MCF 10A (cell line): ENCODE measurements at regions not wholly inside any gene's neighbourhood (a gene's known extent, or its start where the extent isn't known, plus 50 kb on each side); places are given as distances from the start of the nearest gene placed in this dataset.

Source experiments
- BruUV-seq: library from RNA; stranded (reverse); fragments of 400-500 nt; replicated peaks from 2 replicates; lab custom pipeline; 2021; lab: Mats Ljungman, UMichigan
- CTCF ChIA-PET: fragments of 300-600 bp; sonication (Branson Sonifier 250); formaldehyde crosslinking; extraction: SDS; loops from one replicate; lab custom pipeline; 2021; ENCODE audit warnings: antibody characterized with exemption, inconsistent platforms; lab: Yijun Ruan, JAX
- POLR2A ChIA-PET: fragments of 300-600, 350-650 bp; sonication (Branson Sonifier 250); formaldehyde crosslinking; extraction: SDS; loops from one replicate; lab custom pipeline; 2020; ENCODE audit warnings: antibody characterized with exemption, inconsistent platforms; lab: Yijun Ruan, JAX
- DNase-seq: peaks from one replicate; pipeline ENCODE4 v3.0.0-alpha.2; 2018; ENCODE audit not compliant: unreplicated experiment
- H3K27ac Mint-ChIP-seq: one replicate; pipeline ENCODE4 v1.8.0; 2022; ENCODE audit warnings: mild to moderate bottlenecking, low read depth, mixed read lengths; ENCODE audit not compliant: unreplicated experiment
- H3K27me3 Mint-ChIP-seq: one replicate; pipeline ENCODE4 v1.8.0; 2022; ENCODE audit warnings: mixed read lengths; ENCODE audit not compliant: insufficient read depth, unreplicated experiment
- H3K36me3 Mint-ChIP-seq: one replicate; pipeline ENCODE4 v1.8.0; 2022; ENCODE audit warnings: mild to moderate bottlenecking, moderate library complexity, mixed read lengths; ENCODE audit not compliant: insufficient read depth, unreplicated experiment
- H3K4me1 Mint-ChIP-seq: one replicate; pipeline ENCODE4 v1.8.0; 2022; ENCODE audit warnings: mixed read lengths; ENCODE audit not compliant: insufficient read depth, unreplicated experiment
- H3K4me3 Mint-ChIP-seq: one replicate; pipeline ENCODE4 v1.8.0; 2022; ENCODE audit warnings: mild to moderate bottlenecking, moderate library complexity, mixed read lengths; ENCODE audit not compliant: unreplicated experiment
- H3K9me3 Mint-ChIP-seq: one replicate; pipeline ENCODE4 v1.8.0; 2022; ENCODE audit warnings: mixed read lengths; ENCODE audit not compliant: unreplicated experiment
- intact Hi-C: fragments of 100-400 bp; cut with micrococcal nuclease; formaldehyde crosslinking; loops from 2 replicates; pipeline ENCODE4 v1.14.1; 2022
- TF ChIP-seq, protein P1 (sequence below): fragments of 200-600 bp; IDR thresholded peaks from one replicate; pipeline ENCODE4 v1.8.0; 2022; ENCODE audit warnings: antibody characterized with exemption, mild to moderate bottlenecking; ENCODE audit not compliant: unreplicated experiment

DNA sequence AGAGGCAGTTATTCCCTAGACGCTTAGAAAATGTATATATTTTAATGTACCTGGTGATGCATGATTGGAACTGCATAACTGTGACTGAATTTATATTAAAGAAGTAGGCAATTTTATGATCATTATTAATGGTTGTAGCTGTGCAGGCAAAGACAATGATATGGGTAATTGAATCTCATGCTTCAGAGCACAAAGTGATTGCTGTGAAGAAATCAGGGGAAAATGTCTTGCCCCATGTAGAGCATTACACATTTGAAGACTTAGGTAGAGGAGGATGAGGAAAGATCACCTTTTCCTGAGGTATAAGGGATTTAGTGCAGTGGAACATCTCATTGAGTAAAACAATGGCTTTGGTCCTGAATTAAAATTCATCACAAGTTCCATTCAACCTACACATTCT lies 246.8 kb upstream of the DCC start:
- Mint-ChIP-seq H3K27ac (no peak overlapping the region), H3K36me3 (no peaks in the 10 kb centered on the region), H3K4me1 (no peaks in the 10 kb centered on the region), H3K9me3 (no peaks in the 10 kb centered on the region), H3K27me3 (no peaks in the 10 kb centered on the region), H3K4me3 (no peak overlapping the region)
- no TSS peak for BruUV-seq
- no peak for DNase-seq
- ChIA-PET POLR2A (no interaction called here), CTCF (interaction anchor here (0.6 to 1.1 kb wide), 2 partner anchors 9 to 984 kb away, joined by 3 read pairs; no protein-coding TSS in a partner anchor)
- intact Hi-C loops = no loop called here
- TF ChIP-seq, protein P1, sequence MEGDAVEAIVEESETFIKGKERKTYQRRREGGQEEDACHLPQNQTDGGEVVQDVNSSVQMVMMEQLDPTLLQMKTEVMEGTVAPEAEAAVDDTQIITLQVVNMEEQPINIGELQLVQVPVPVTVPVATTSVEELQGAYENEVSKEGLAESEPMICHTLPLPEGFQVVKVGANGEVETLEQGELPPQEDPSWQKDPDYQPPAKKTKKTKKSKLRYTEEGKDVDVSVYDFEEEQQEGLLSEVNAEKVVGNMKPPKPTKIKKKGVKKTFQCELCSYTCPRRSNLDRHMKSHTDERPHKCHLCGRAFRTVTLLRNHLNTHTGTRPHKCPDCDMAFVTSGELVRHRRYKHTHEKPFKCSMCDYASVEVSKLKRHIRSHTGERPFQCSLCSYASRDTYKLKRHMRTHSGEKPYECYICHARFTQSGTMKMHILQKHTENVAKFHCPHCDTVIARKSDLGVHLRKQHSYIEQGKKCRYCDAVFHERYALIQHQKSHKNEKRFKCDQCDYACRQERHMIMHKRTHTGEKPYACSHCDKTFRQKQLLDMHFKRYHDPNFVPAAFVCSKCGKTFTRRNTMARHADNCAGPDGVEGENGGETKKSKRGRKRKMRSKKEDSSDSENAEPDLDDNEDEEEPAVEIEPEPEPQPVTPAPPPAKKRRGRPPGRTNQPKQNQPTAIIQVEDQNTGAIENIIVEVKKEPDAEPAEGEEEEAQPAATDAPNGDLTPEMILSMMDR = no peak

DNA sequence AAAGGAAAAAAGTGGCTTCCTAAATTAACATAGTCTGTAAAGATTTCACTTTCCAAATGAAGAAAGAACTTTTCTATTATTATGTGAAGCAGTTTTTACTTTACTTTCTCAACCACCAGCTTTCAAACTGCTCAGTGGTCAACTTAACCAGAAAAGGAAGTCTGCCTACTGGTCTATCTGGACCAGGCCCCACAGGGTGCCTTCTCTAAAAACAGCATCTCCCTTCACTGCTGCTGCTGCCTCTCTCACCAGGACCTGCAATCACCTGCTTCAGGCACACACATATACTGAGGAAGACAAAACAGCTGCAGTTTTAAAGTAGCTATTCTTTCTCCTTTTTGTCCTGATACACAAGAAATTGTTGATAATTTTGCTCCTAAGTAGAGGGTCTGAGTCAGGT lies 221.3 kb upstream of the DCC start:
- H3K4me3 Mint-ChIP-seq = no peak overlapping the region
- DNase-seq = no peak
- TF ChIP-seq, protein P1 = no peak
- ChIA-PET CTCF (no interaction called here), POLR2A (no interaction called here)
- no peak overlapping the region for H3K27ac Mint-ChIP-seq
- BruUV-seq = no TSS peak
- H3K27me3 Mint-ChIP-seq = no peaks in the 10 kb centered on the region
- H3K4me1 Mint-ChIP-seq = no peaks in the 10 kb centered on the region
- no peaks in the 10 kb centered on the region for H3K9me3 Mint-ChIP-seq
- H3K36me3 Mint-ChIP-seq = no peaks in the 10 kb centered on the region
- intact Hi-C loops = no loop called here

DNA sequence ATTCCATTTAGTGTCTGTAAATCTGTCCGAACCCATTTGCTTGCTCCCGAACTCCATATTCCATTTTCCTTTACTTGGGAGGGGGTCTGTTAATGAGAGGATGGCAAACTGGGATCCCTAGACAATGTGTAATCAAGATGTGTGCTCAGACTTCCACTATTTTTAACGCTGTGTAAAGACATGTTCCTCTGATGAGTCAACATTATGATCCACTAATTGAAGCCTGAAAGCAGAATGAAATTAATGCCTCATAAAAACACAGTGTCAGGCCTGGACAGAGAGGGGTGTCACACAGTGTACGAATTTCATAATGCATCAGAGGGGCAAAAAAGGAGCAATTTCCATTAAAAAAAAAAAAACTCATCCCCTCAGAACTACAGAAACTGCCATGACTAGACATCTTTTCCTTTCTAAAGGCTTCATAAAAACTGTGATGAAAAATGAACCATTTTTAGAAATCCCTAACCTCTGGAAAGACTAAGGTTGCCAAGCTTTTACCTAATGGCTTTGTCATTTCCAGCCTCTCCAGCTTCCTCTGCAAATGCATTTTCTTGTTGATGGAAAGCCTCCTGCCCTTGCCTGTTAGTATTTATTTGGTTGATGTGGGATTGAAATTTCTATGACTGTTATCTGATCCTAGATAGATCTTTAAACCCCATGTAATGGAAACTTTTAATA lies 209.2 kb upstream of the DCC start:
- Mint-ChIP-seq H3K9me3 (no peaks in the 10 kb centered on the region), H3K4me3 (no peak overlapping the region), H3K27me3 (no peaks in the 10 kb centered on the region), H3K36me3 (no peaks in the 10 kb centered on the region), H3K4me1 (peaks cover 12% of the 10 kb centered on the region), H3K27ac (peak overlapping the region; percentile 12)
- BruUV-seq = no TSS peak
- POLR2A ChIA-PET = interaction anchor here (0.7 to 1.1 kb wide), 3 partner anchors 18 to 47 kb away, joined by 3 to 4 read pairs (median 3); no protein-coding TSS in a partner anchor
- CTCF ChIA-PET = interaction anchor here (0.6 to 1.6 kb wide), 2 partner anchors 151 to 158 kb away, joined by 3 to 7 read pairs; no protein-coding TSS in a partner anchor
- peak; percentile 5 for DNase-seq
- TF ChIP-seq, protein P1 = no peak
- intact Hi-C loops = no loop called here

DNA sequence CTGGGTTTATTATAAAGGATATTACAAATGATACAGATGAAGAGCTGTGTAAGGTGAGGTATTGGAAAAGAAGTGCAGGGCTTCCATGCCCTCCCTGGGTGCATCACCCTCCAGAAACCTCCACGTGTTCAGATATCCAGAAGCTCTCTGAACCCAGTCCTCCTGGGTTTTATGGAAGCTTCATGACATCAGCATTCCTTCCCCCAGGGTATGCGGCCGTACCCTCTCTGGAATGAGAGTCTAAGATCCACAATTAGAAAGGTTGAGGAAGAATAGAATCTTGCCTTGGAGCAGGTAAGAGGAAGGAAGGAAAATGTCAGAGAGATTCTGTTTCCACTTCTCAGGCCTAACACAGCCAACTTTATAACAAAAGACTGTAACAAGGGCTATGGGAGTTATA lies 208.2 kb upstream of the DCC start:
- H3K27ac Mint-ChIP-seq = no peak overlapping the region

More for the DNA sequence above, 208.2 kb upstream of the DCC start:
- Mint-ChIP-seq H3K4me3 (no peak overlapping the region), H3K4me1 (peaks cover 12% of the 10 kb centered on the region), H3K9me3 (peaks cover 4% of the 10 kb centered on the region), H3K27me3 (no peaks in the 10 kb centered on the region), H3K36me3 (no peaks in the 10 kb centered on the region)
- intact Hi-C loops = no loop called here
- CTCF ChIA-PET = interaction anchor here (0.6 kb wide), 1 partner anchor 647 kb away, joined by 3 read pairs; no protein-coding TSS in a partner anchor
- no TSS peak for BruUV-seq
- TF ChIP-seq, protein P1 = no peak
- POLR2A ChIA-PET = no interaction called here
- no peak for DNase-seq
